ENCODE measurements at regions not wholly inside any gene's neighbourhood (a gene's known extent, or its start where the extent isn't known, plus 50 kb on each side); places are given as distances from the start of the nearest gene placed in this dataset.

DNA sequence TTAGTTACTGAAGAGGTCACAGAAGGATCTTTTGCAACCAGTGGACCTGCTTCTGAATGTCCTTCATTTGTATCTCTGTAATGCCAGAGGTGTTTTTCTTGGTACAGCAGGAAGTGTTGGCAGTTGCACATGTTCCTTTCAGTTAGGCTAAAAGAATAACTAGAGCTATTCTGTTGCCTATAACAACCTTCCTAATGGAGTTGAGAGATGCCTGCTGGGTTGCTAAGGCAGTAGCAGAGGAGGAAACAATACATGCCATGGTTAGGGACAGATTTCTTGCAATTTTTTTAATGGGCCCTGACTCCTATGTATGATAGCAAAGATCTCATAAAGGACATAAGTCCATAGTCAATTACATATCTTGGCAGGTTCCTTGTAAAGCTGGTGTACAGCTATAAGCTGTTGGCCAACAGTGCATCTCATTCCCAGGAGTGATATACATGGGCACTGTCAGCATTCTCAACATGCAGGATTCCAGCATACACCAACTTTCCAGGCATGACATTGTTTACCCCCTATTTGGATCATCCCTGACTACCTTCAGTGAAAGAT is 556.6 kb downstream of the CCER1 start:
- dilution Hi-C loops (cut with MboI; ENCODE audit: extremely low pct_ligation_motif_present, low sequenced_read_pairs) (no loop called here), intact Hi-C loops (cut with micrococcal nuclease) (no loop called here)
- CTCF ChIA-PET = no interaction called here
- Histone ChIP-seq H3K9ac (replicated peaks; ENCODE audit: extremely low read depth, insufficient read depth, low read length) (no peak overlapping the region), H3K4me3 (replicated peaks in 1 of 3; ENCODE audit: insufficient read depth in 1 of 3, low read depth in 1 of 3, low read length in 3 of 3) (no peak overlapping the region), H3K9me1 (replicated peaks; ENCODE audit: control insufficient read depth, extremely low read depth, insufficient read depth, low read length) (no peaks in the 10 kb centered on the region), H3K9me3 (replicated peaks; ENCODE audit: control insufficient read depth, insufficient read depth, low read length) (no peaks in the 10 kb centered on the region), H4K20me1 (replicated peaks; ENCODE audit: control insufficient read depth, extremely low read depth, insufficient read depth, low read length) (no peaks in the 10 kb centered on the region), H2AFZ (ENCODE audit: low read depth, low read length) (no peak overlapping the region), H3K36me3 (ENCODE audit: control insufficient read depth in 2 of 2, extremely low read depth in 1 of 2, insufficient read depth in 2 of 2, low read length in 2 of 2) (no peaks in the 10 kb centered on the region), H3K4me2 (ENCODE audit: insufficient read depth, low read length) (no peak overlapping the region), H3K27ac (ENCODE audit: insufficient read depth, low read depth, low read length) (no peak overlapping the region), H3K79me2 (ENCODE audit: control insufficient read depth, insufficient read depth, low read length) (no peaks in the 10 kb centered on the region), H3K27me3 (ENCODE audit: control insufficient read depth in 2 of 2, insufficient read depth in 2 of 2, low read length in 2 of 2) (no peaks in the 10 kb centered on the region), H3K4me1 (ENCODE audit: control insufficient read depth, extremely low read depth, insufficient read depth, low read length) (no peaks in the 10 kb centered on the region)
- BruUV-seq (replicated peaks) = no TSS peak
- POLR2A ChIA-PET = no interaction called here
- FAIRE-seq = no peak
- DNase-seq (ENCODE audit: low read depth, low spot score) = no peak
- TF ChIP-seq EZH2 (IDR thresholded peaks at IDR 0.05; ENCODE audit: borderline replicate concordance, low read depth, low read length, severe bottlenecking) (no peak), MYC (IDR thresholded peaks at IDR 0.05; ENCODE audit: low read depth, low read length) (no peak), POLR2AphosphoS5 (IDR thresholded peaks at IDR 0.05; ENCODE audit: insufficient read depth, low read depth, low read length) (no peak)
- TF ChIP-seq, protein P1, sequence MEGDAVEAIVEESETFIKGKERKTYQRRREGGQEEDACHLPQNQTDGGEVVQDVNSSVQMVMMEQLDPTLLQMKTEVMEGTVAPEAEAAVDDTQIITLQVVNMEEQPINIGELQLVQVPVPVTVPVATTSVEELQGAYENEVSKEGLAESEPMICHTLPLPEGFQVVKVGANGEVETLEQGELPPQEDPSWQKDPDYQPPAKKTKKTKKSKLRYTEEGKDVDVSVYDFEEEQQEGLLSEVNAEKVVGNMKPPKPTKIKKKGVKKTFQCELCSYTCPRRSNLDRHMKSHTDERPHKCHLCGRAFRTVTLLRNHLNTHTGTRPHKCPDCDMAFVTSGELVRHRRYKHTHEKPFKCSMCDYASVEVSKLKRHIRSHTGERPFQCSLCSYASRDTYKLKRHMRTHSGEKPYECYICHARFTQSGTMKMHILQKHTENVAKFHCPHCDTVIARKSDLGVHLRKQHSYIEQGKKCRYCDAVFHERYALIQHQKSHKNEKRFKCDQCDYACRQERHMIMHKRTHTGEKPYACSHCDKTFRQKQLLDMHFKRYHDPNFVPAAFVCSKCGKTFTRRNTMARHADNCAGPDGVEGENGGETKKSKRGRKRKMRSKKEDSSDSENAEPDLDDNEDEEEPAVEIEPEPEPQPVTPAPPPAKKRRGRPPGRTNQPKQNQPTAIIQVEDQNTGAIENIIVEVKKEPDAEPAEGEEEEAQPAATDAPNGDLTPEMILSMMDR (IDR thresholded peaks at IDR 0.05; ENCODE audit: extremely low read depth in 1 of 2, insufficient read depth in 1 of 2, low read depth in 1 of 2, low read length in 2 of 2) = no peak

DNA sequence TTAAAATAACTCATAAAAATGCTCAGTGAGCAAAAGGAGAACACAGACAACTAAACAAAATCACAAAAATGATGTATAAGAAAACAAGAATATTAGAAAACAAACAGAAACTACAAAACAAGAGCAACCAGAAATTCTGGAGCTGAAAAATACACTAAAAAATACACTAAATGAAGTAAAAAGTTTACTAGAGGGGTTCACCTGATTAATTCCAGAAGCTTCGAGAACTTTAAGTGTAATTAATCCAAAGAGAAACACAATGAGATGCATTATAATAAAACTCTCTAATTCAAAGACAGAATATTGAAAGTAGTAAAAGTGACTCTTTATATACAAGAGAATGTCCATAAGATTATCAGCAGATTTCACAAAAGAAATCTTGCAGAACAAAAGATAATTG is 558.4 kb downstream of the CCER1 start:
- ChIA-PET POLR2A (no interaction called here), CTCF (no interaction called here)
- Histone ChIP-seq H3K9ac (replicated peaks; ENCODE audit: extremely low read depth, insufficient read depth, low read length) (no peak overlapping the region), H3K27me3 (ENCODE audit: control insufficient read depth in 2 of 2, insufficient read depth in 2 of 2, low read length in 2 of 2) (no peaks in the 10 kb centered on the region), H2AFZ (ENCODE audit: low read depth, low read length) (no peak overlapping the region), H3K9me1 (replicated peaks; ENCODE audit: control insufficient read depth, extremely low read depth, insufficient read depth, low read length) (no peaks in the 10 kb centered on the region), H3K27ac (ENCODE audit: insufficient read depth, low read depth, low read length) (no peak overlapping the region), H3K79me2 (ENCODE audit: control insufficient read depth, insufficient read depth, low read length) (no peaks in the 10 kb centered on the region), H4K20me1 (replicated peaks; ENCODE audit: control insufficient read depth, extremely low read depth, insufficient read depth, low read length) (no peaks in the 10 kb centered on the region), H3K4me3 (replicated peaks in 1 of 3; ENCODE audit: insufficient read depth in 1 of 3, low read depth in 1 of 3, low read length in 3 of 3) (no peak overlapping the region), H3K36me3 (ENCODE audit: control insufficient read depth in 2 of 2, extremely low read depth in 1 of 2, insufficient read depth in 2 of 2, low read length in 2 of 2) (no peaks in the 10 kb centered on the region), H3K4me2 (ENCODE audit: insufficient read depth, low read length) (no peak overlapping the region), H3K9me3 (replicated peaks; ENCODE audit: control insufficient read depth, insufficient read depth, low read length) (no peaks in the 10 kb centered on the region), H3K4me1 (ENCODE audit: control insufficient read depth, extremely low read depth, insufficient read depth, low read length) (no peaks in the 10 kb centered on the region)
- no peak for FAIRE-seq
- BruUV-seq (replicated peaks) = no TSS peak
- dilution Hi-C loops (cut with MboI; ENCODE audit: extremely low pct_ligation_motif_present, low sequenced_read_pairs) (no loop called here), intact Hi-C loops (cut with micrococcal nuclease) (no loop called here)
- no peak for DNase-seq (ENCODE audit: low read depth, low spot score)
- TF ChIP-seq, protein P1 (IDR thresholded peaks at IDR 0.05; ENCODE audit: extremely low read depth in 1 of 2, insufficient read depth in 1 of 2, low read depth in 1 of 2, low read length in 2 of 2) = no peak
